BLaER1 (cell line): ENCODE measurements at regions not wholly inside any gene's neighbourhood (a gene's known extent, or its start where the extent isn't known, plus 50 kb on each side); places are given as distances from the start of the nearest gene placed in this dataset.
"Not testable (repeated sequence)": the region's sequence is repeated elsewhere in the genome, so short reads cannot be mapped to it uniquely, and the experiment has no call there.

Experiments used
- H3K27ac ChIP-seq: shearing (Covaris generic); formaldehyde crosslinking; 2 replicates; pipeline ENCODE4 v1.8.1; 2022
- H3K27me3 ChIP-seq: shearing (Covaris generic); formaldehyde crosslinking; 2 replicates; pipeline ENCODE4 v1.8.1; 2022
- H3K36me3 ChIP-seq: shearing (Covaris generic); formaldehyde crosslinking; 2 replicates; pipeline ENCODE4 v1.8.1; 2022
- H3K4me1 ChIP-seq: shearing (Covaris generic); formaldehyde crosslinking; 2 replicates; pipeline ENCODE4 v1.8.1; 2022
- H3K4me2 ChIP-seq: shearing (Covaris generic); formaldehyde crosslinking; 2 replicates; pipeline ENCODE4 v1.8.1; 2022
- H3K4me3 ChIP-seq: shearing (Covaris generic); formaldehyde crosslinking; 2 replicates; pipeline ENCODE4 v1.8.1; 2022
- H3K9ac ChIP-seq: shearing (Covaris generic); formaldehyde crosslinking; 2 replicates; pipeline ENCODE4 v1.8.1; 2022
- H3K9me3 ChIP-seq: shearing (Covaris generic); formaldehyde crosslinking; 2 replicates; pipeline ENCODE4 v1.8.1; 2022
- H4K20me1 ChIP-seq: shearing (Covaris generic); formaldehyde crosslinking; 2 replicates; pipeline ENCODE4 v1.8.1; 2022
- Cebpa-rat ChIP-seq: shearing (Covaris generic); IDR thresholded peaks from 2 replicates; pipeline ENCODE4 v1.8.1; 2022

- TF ChIP-seq Cebpa-rat, result no peak
- Histone ChIP-seq H3K36me3 (no peaks in the 10 kb centered on the region), H3K9me3 (peaks cover 49% of the 10 kb centered on the region), H3K9ac (no peak overlapping the region), H3K4me3 (no peak overlapping the region), H3K27ac (no peak overlapping the region), H3K27me3 (no peaks in the 10 kb centered on the region), H3K4me1 (no peaks in the 10 kb centered on the region; the same call in 1 of the 2 replicates), H4K20me1 (no peaks in the 10 kb centered on the region), H3K4me2 (no peak overlapping the region)
Measured at GRCh38 chr6:48689498-48689897, 578.5 kb upstream of the PTCHD4 start.

DNA sequence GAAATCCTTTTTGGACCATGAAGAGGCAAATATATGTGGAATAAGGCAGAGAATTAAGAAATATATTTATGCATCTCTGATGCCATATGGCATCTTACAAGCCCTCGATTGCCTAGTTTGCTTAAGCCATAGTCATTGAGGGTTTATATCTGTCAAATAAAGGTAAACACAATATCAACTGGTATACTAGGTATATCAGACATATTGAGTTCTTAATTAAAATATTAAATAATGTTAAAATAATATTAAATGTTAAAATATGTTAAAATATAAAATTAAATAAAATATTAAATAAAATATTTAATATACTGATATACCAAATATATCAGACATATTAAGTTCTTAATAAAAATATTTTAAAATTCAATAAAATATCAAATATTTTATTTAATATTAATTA lies 567.4 kb upstream of the PTCHD4 start:
- Histone ChIP-seq H3K36me3 (no peaks in the 10 kb centered on the region), H3K9ac (no peak overlapping the region), H3K27me3 (no peaks in the 10 kb centered on the region), H4K20me1 (no peaks in the 10 kb centered on the region), H3K4me2 (no peak overlapping the region), H3K9me3 (no peaks in the 10 kb centered on the region), H3K4me3 (no peak overlapping the region), H3K4me1 (no peaks in the 10 kb centered on the region), H3K27ac (no peak overlapping the region)
- no peak for TF ChIP-seq Cebpa-rat

DNA sequence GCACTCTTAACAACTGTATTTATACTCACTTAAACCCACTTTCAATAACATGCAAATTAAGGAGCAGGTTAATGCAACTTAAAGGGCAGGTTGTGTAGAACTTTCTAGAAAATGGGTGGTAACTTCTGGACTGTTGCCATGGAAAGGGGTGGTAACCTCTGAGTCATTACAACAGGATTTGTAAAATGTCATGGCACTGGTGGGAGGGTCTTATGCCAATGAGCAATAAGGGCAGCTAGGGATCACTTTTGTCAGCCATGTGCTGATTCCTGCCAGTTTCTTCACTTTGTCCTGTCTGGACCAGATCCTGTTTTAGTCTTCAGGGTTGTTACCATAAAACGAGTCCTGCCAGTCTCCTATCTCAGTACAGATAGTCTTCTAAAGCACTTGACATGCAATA lies 560.5 kb upstream of the PTCHD4 start:
- H3K9me3 ChIP-seq, result no peaks in the 10 kb centered on the region
- TF ChIP-seq Cebpa-rat, result no peak
- no peak overlapping the region for H3K9ac ChIP-seq
- no peak overlapping the region for H3K27ac ChIP-seq
- H3K36me3 ChIP-seq, result no peaks in the 10 kb centered on the region
- no peaks in the 10 kb centered on the region for H3K4me1 ChIP-seq
- no peak overlapping the region for H3K4me3 ChIP-seq
- H3K27me3 ChIP-seq, result no peaks in the 10 kb centered on the region
- no peaks in the 10 kb centered on the region for H4K20me1 ChIP-seq
- no peak overlapping the region for H3K4me2 ChIP-seq

DNA sequence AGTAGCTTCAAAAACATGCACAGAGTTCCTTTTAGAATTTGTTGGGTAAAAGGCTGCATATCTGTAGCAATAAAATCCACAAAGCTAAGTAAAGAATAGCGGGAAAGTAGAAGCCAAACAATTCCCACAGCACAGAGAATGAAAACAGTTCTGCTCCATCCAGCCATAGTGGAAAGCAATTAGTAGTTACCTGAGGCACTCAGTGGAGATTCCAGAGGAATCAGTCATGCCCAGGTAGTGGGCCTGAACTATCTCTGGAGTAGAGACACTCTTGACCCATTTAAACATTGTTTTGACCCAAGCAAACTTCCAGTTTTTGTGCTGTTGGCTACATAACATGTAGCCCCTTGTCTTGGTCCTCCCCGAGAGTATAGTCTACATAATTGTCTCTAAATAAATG lies 559.5 kb upstream of the PTCHD4 start:
- H3K9me3 ChIP-seq, result no peaks in the 10 kb centered on the region
- H3K4me1 ChIP-seq, result no peaks in the 10 kb centered on the region
- no peak for TF ChIP-seq Cebpa-rat
- H3K36me3 ChIP-seq, result no peaks in the 10 kb centered on the region
- H3K27ac ChIP-seq, result no peak overlapping the region
- no peak overlapping the region for H3K9ac ChIP-seq
- no peaks in the 10 kb centered on the region for H4K20me1 ChIP-seq
- H3K4me2 ChIP-seq, result no peak overlapping the region
- H3K27me3 ChIP-seq, result no peaks in the 10 kb centered on the region
- no peak overlapping the region for H3K4me3 ChIP-seq

- H3K4me3 ChIP-seq, result no peak overlapping the region
- TF ChIP-seq Cebpa-rat, result no peak
- no peaks in the 10 kb centered on the region for H3K27me3 ChIP-seq
- no peaks in the 10 kb centered on the region for H3K9me3 ChIP-seq
- no peak overlapping the region for H3K9ac ChIP-seq
- no peak overlapping the region for H3K4me2 ChIP-seq
- H4K20me1 ChIP-seq, result no peaks in the 10 kb centered on the region
- no peak overlapping the region for H3K27ac ChIP-seq
- H3K4me1 ChIP-seq, result no peaks in the 10 kb centered on the region
- H3K36me3 ChIP-seq, result no peaks in the 10 kb centered on the region
Measured at GRCh38 chr6:48667797-48668196, 556.8 kb upstream of the PTCHD4 start.

- H3K4me1 ChIP-seq, result no peaks in the 10 kb centered on the region
- H3K4me2 ChIP-seq, result no peak overlapping the region
- no peaks in the 10 kb centered on the region for H3K9me3 ChIP-seq
- H3K27ac ChIP-seq, result no peak overlapping the region
- H3K4me3 ChIP-seq, result no peak overlapping the region
- no peaks in the 10 kb centered on the region for H3K36me3 ChIP-seq
- H3K27me3 ChIP-seq, result no peaks in the 10 kb centered on the region
- H3K9ac ChIP-seq, result no peak overlapping the region
- no peak for TF ChIP-seq Cebpa-rat
- no peaks in the 10 kb centered on the region for H4K20me1 ChIP-seq
Measured at GRCh38 chr6:48664826-48665225, 553.8 kb upstream of the PTCHD4 start.

DNA sequence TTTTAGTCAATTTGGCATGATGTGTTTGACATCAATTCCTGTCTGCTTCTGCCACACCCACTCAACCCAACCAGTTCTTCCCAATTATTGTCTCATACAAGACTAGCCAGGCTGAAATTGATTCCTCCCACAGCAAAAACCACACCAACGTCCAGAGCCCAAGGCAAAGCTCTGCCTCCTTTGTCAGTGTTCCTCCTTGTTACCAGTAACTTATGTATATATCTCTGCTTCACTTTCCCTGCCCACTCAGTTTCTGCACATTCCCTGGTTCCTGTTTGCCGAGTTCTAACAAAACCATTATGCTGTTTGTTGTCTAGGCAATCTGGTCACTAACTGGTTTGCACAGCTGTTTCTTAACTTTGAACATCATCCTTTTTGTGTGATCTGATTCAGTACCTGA lies 547.9 kb upstream of the PTCHD4 start:
- no peaks in the 10 kb centered on the region for H3K9me3 ChIP-seq
- no peaks in the 10 kb centered on the region for H3K4me1 ChIP-seq
- no peak overlapping the region for H3K4me2 ChIP-seq
- TF ChIP-seq Cebpa-rat, result no peak
- H3K27ac ChIP-seq, result no peak overlapping the region
- H3K36me3 ChIP-seq, result no peaks in the 10 kb centered on the region
- H3K9ac ChIP-seq, result no peak overlapping the region
- H4K20me1 ChIP-seq, result no peaks in the 10 kb centered on the region
- no peaks in the 10 kb centered on the region for H3K27me3 ChIP-seq
- H3K4me3 ChIP-seq, result no peak overlapping the region

GRCh38 chr6:48641544-48641943 lies 530.5 kb upstream of the PTCHD4 start:
- H4K20me1 ChIP-seq, result no peaks in the 10 kb centered on the region
- TF ChIP-seq Cebpa-rat, result no peak

GRCh38 chr6:48638796-48639195 lies 527.8 kb upstream of the PTCHD4 start:
- not testable (repeated sequence) for H3K4me1 ChIP-seq, H3K4me2 ChIP-seq, H3K27me3 ChIP-seq, H3K36me3 ChIP-seq, H4K20me1 ChIP-seq, H3K27ac ChIP-seq, H3K9ac ChIP-seq, H3K4me3 ChIP-seq
- peaks cover 12% of the 10 kb centered on the region for H3K9me3 ChIP-seq

More at GRCh38 chr6:48641544-48641943, 530.5 kb upstream of the PTCHD4 start:
- no peak overlapping the region for H3K4me3 ChIP-seq
- no peak overlapping the region for H3K9ac ChIP-seq
- H3K4me1 ChIP-seq, result no peaks in the 10 kb centered on the region
- peaks cover 12% of the 10 kb centered on the region for H3K9me3 ChIP-seq
- H3K27ac ChIP-seq, result no peak overlapping the region
- no peaks in the 10 kb centered on the region for H3K36me3 ChIP-seq
- H3K4me2 ChIP-seq, result no peak overlapping the region
- H3K27me3 ChIP-seq, result no peaks in the 10 kb centered on the region

DNA sequence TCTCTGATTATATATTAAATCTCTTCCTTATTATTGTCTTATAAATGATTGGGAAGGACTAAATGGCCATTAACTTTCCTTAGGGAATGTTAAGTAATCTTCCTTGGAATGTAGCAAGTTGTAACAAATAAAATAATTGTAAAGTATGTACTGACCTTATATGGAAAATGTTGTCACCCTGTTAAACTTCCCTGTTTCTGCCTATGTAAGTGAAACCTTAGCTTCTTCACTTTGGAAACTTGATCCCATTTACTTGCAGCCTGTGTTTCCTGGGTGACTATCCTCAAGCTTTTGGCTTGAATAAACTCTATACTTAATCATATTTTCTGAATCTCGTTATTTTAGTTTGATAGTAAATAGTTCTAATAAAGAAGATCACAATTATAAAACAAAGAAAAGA lies 519.5 kb upstream of the PTCHD4 start:
- Histone ChIP-seq H3K27me3 (no peaks in the 10 kb centered on the region), H3K9me3 (no peaks in the 10 kb centered on the region), H3K4me2 (no peak overlapping the region), H3K4me1 (no peaks in the 10 kb centered on the region), H4K20me1 (no peaks in the 10 kb centered on the region), H3K4me3 (no peak overlapping the region), H3K27ac (no peak overlapping the region), H3K36me3 (no peaks in the 10 kb centered on the region), H3K9ac (no peak overlapping the region)
- TF ChIP-seq Cebpa-rat, result no peak

GRCh38 chr6:48628316-48628715 lies 517.3 kb upstream of the PTCHD4 start:
- Histone ChIP-seq H3K4me3 (no peak overlapping the region), H4K20me1 (no peaks in the 10 kb centered on the region), H3K27me3 (no peaks in the 10 kb centered on the region), H3K9ac (no peak overlapping the region), H3K27ac (no peak overlapping the region), H3K9me3 (no peaks in the 10 kb centered on the region), H3K4me2 (no peak overlapping the region), H3K36me3 (no peaks in the 10 kb centered on the region), H3K4me1 (no peaks in the 10 kb centered on the region)
- no peak for TF ChIP-seq Cebpa-rat
